ENCODE measurements at regions not wholly inside any gene's neighbourhood (a gene's known extent, or its start where the extent isn't known, plus 50 kb on each side); places are given as distances from the start of the nearest gene placed in this dataset.

DNA sequence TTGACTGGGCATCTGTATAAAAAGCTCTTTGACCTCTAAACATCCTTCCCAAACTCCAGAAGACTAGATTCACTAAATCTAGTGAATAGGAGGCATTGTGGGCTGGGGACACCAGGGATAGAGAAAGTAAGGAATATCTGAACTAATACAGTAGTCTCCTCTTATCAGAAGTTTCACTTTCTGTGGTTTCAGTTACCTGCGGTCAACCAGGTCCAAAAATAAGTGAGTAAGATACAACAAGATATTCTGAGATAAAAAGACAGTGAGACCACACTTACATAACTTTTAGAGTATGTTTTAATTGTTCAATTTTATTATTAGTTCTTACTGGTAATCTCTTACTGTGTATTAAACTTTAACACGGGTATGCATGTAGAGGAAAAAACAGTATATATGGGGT lies 376.5 kb downstream of the HNRNPD start:
- no peak for DNase-seq
- peaks cover 3% of the 10 kb centered on the region; the same call in 1 of the 2 replicates for H3K27me3 ChIP-seq
- no peaks in the 10 kb centered on the region for H3K9me3 ChIP-seq
- no peaks in the 10 kb centered on the region for H3K4me1 ChIP-seq
- no peaks in the 10 kb centered on the region for H3K36me3 ChIP-seq
- H3K4me3 ChIP-seq (ENCODE audit: low read depth, low read length), result no peak overlapping the region
- TF ChIP-seq, protein P1, sequence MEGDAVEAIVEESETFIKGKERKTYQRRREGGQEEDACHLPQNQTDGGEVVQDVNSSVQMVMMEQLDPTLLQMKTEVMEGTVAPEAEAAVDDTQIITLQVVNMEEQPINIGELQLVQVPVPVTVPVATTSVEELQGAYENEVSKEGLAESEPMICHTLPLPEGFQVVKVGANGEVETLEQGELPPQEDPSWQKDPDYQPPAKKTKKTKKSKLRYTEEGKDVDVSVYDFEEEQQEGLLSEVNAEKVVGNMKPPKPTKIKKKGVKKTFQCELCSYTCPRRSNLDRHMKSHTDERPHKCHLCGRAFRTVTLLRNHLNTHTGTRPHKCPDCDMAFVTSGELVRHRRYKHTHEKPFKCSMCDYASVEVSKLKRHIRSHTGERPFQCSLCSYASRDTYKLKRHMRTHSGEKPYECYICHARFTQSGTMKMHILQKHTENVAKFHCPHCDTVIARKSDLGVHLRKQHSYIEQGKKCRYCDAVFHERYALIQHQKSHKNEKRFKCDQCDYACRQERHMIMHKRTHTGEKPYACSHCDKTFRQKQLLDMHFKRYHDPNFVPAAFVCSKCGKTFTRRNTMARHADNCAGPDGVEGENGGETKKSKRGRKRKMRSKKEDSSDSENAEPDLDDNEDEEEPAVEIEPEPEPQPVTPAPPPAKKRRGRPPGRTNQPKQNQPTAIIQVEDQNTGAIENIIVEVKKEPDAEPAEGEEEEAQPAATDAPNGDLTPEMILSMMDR (IDR thresholded peaks at IDR 0.05; ENCODE audit: low read depth, low read length), result no peak

DNA sequence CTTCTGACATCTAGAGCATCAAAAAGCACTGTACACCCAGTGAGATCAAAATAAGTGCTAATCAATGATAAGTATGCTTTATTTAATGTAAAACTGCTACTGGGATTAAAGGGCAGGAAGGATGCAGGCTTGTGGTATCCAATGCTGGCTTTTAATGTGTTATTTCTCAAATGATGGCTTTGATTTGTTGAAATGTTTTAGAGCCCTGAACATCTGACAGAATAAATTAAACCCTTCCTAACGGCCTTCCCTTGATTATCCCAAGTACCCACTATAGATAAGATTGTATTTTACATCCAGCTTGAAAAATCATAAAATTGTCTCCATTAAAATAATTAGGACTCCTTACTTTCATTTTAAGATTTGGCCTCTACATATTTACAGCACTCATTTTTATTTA lies 382.9 kb downstream of the HNRNPD start:
- TF ChIP-seq, protein P1 (IDR thresholded peaks at IDR 0.05; ENCODE audit: low read depth, low read length), result no peak
- no peak for DNase-seq
- H3K27me3 ChIP-seq, result no peaks in the 10 kb centered on the region
- no peaks in the 10 kb centered on the region for H3K36me3 ChIP-seq
- H3K9me3 ChIP-seq, result no peaks in the 10 kb centered on the region
- H3K4me1 ChIP-seq, result no peaks in the 10 kb centered on the region
- no peak overlapping the region for H3K4me3 ChIP-seq (ENCODE audit: low read depth, low read length)

- H3K9me3 ChIP-seq, result no peaks in the 10 kb centered on the region
Measured at GRCh38 chr4:81990211-81990610, 383.6 kb downstream of the HNRNPD start.

DNA sequence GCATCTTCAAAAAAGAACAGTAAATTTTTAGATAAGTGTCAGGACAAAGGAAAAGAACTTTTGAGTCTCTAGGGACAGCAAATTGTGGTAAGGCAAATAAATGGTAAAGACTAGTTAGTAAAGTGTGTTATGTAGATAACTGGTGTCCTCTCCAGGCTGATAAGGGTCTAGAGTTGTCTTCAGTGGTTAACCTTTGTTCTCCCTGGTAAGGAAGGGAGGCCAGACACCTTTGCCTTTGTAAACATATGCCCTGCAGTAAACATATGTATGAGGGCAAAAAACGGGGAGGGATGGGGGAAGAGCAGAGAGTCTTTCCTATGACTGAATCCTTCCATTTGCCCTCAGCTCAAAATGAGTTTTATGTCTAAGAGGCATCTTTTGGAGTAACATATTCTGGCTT lies 384.6 kb downstream of the HNRNPD start:
- Histone ChIP-seq H3K9me3 (no peaks in the 10 kb centered on the region), H3K4me3 (ENCODE audit: low read depth, low read length) (no peak overlapping the region), H3K36me3 (no peaks in the 10 kb centered on the region), H3K4me1 (no peaks in the 10 kb centered on the region), H3K27me3 (peaks cover 9% of the 10 kb centered on the region; the same call in 1 of the 2 replicates)
- no peak for DNase-seq
- TF ChIP-seq, protein P1 (IDR thresholded peaks at IDR 0.05; ENCODE audit: low read depth, low read length), result no peak

More at GRCh38 chr4:81990211-81990610, 383.6 kb downstream of the HNRNPD start:
- Histone ChIP-seq H3K4me3 (ENCODE audit: low read depth, low read length) (no peak overlapping the region), H3K27me3 (peaks cover 6% of the 10 kb centered on the region; the same call in 1 of the 2 replicates), H3K36me3 (no peaks in the 10 kb centered on the region), H3K4me1 (no peaks in the 10 kb centered on the region)
- DNase-seq, result no peak
- TF ChIP-seq, protein P1 (IDR thresholded peaks at IDR 0.05; ENCODE audit: low read depth, low read length), result no peak

- TF ChIP-seq, protein P1 (IDR thresholded peaks at IDR 0.05; ENCODE audit: low read depth, low read length), result no peak
- Histone ChIP-seq H3K4me3 (ENCODE audit: low read depth, low read length) (no peak overlapping the region), H3K36me3 (no peaks in the 10 kb centered on the region), H3K27me3 (peaks cover 9% of the 10 kb centered on the region; the same call in 1 of the 2 replicates), H3K4me1 (no peaks in the 10 kb centered on the region), H3K9me3 (no peaks in the 10 kb centered on the region)
- no peak for DNase-seq
Measured at GRCh38 chr4:81988178-81988577, 385.6 kb downstream of the HNRNPD start.

DNA sequence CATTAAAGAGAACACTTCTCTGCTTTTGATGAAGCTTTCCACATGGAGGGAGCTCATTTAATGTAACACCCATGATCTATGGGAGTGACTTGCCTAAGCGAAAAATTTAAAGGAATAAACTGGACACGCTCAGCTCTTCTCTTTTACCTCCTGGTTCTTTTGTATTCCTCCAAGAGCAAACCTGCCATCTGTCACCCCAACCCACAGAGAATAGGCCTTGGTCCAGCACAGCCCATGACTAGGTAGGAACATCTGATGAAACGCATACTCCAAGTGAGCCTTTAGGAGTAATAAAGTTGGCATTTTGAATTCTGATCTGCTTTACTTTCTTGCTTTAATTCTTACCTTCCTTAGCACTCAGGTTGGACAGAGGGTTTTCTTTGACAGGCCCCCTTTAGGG lies 389.0 kb downstream of the HNRNPD start:
- H3K4me1 ChIP-seq, result no peaks in the 10 kb centered on the region
- DNase-seq, result no peak
- TF ChIP-seq, protein P1 (IDR thresholded peaks at IDR 0.05; ENCODE audit: low read depth, low read length), result no peak
- H3K27me3 ChIP-seq, result peaks cover 9% of the 10 kb centered on the region; the same call in 1 of the 2 replicates
- no peaks in the 10 kb centered on the region for H3K9me3 ChIP-seq
- H3K36me3 ChIP-seq, result no peaks in the 10 kb centered on the region
- no peak overlapping the region for H3K4me3 ChIP-seq (ENCODE audit: low read depth, low read length)

Measured in BE2C (cell line).